A673 (cell line): ENCODE measurements at regions not wholly inside any gene's neighbourhood (a gene's known extent, or its start where the extent isn't known, plus 50 kb on each side); places are given as distances from the start of the nearest gene placed in this dataset.

ENCODE experiments used
- BruUV-seq: library from RNA; stranded (reverse); fragments of 400-500 nt; replicated peaks from 2 replicates; lab custom pipeline; 2021; lab: Mats Ljungman, UMichigan
- CTCF ChIA-PET: fragments of 300-600 bp; sonication (Branson Sonifier 250); formaldehyde crosslinking; loops from one replicate; lab custom pipeline; 2022; ENCODE audit warnings: antibody characterized with exemption; lab: Charles Lee
- POLR2A ChIA-PET: fragments of 300-600 bp; sonication (Branson Sonifier 250); formaldehyde crosslinking; loops from one replicate; lab custom pipeline; 2022; ENCODE audit warnings: antibody characterized with exemption; ENCODE audit not compliant: low non-redundant PET; lab: Charles Lee
- DNase-seq: peaks from one replicate; pipeline ENCODE4 v3.0.0-alpha.2; 2015; ENCODE audit warnings: low spot score
- H3K27ac ChIP-seq: fragments of 200-600 bp; sonication (generic); 2 replicates; pipeline ENCODE4 v1.5.1; 2016; ENCODE audit warnings: mixed run types, low read depth, mild to moderate bottlenecking, mixed read lengths, antibody characterized with exemption, low read length; ENCODE audit not compliant: poor library complexity, severe bottlenecking
- H3K27me3 ChIP-seq: fragments of 200-600 bp; sonication (generic); replicated peaks from 2 replicates; pipeline ENCODE4 v1.6.1; 2017; ENCODE audit warnings: mixed run types, low read depth, mild to moderate bottlenecking, mixed read lengths, antibody characterized with exemption, low read length; ENCODE audit not compliant: insufficient read depth, poor library complexity
- H3K36me3 ChIP-seq: fragments of 200-600 bp; sonication (generic); 2 replicates; pipeline ENCODE4 v1.6.1; 2016; ENCODE audit warnings: mixed run types, mild to moderate bottlenecking, mixed read lengths, antibody characterized with exemption, low read length; ENCODE audit not compliant: insufficient read depth, poor library complexity, severe bottlenecking
- H3K4me1 ChIP-seq: fragments of 200-600 bp; sonication (generic); 2 replicates; pipeline ENCODE4 v1.6.1; 2017; ENCODE audit warnings: mixed run types, mild to moderate bottlenecking, mixed read lengths, antibody characterized with exemption, low read length; ENCODE audit not compliant: insufficient read depth, poor library complexity, severe bottlenecking
- H3K4me3 ChIP-seq: fragments of 200-600 bp; sonication (generic); 2 replicates; pipeline ENCODE4 v1.5.1; 2016; ENCODE audit warnings: low read depth, mixed run types, mild to moderate bottlenecking, mixed read lengths, low read length; ENCODE audit not compliant: poor library complexity, severe bottlenecking
- H3K9me3 ChIP-seq: fragments of 200-600 bp; sonication (generic); 2 replicates; pipeline ENCODE4 v1.6.1; 2016; ENCODE audit warnings: mixed run types, low read depth, mild to moderate bottlenecking, mixed read lengths, antibody characterized with exemption, low read length; ENCODE audit not compliant: poor library complexity, severe bottlenecking
- CTCF ChIP-seq: fragments of 300-800, 200-600 bp; sonication (generic); conservative IDR thresholded peaks from 2 replicates; pipeline ENCODE4 v1.5.1; 2017; ENCODE audit warnings: low read depth, mild to moderate bottlenecking, antibody characterized with exemption, low read length, moderate library complexity, mixed read lengths
- EZH2 ChIP-seq: fragments of 200-600 bp; sonication (generic); IDR thresholded peaks from 2 replicates; pipeline ENCODE4 v1.6.1; 2017; ENCODE audit warnings: borderline replicate concordance, low read depth, mild to moderate bottlenecking, mixed read lengths, antibody characterized with exemption, low read length; ENCODE audit not compliant: poor library complexity, severe bottlenecking
- intact Hi-C: fragments of 100-400 bp; cut with micrococcal nuclease; formaldehyde crosslinking; loops from one replicate; pipeline ENCODE4 v1.10.0; 2022; ENCODE audit not compliant: unreplicated experiment

GRCh38 chr3:104835376-104835775 lies 531.3 kb upstream of the ALCAM start:
- ChIA-PET POLR2A (no interaction called here), CTCF (no interaction called here)
- H3K27ac ChIP-seq, result no peak overlapping the region
- no peaks in the 10 kb centered on the region for H3K4me1 ChIP-seq
- TF ChIP-seq CTCF, result no peak
- TF ChIP-seq EZH2, result no peak
- BruUV-seq, result no TSS peak
- no peaks in the 10 kb centered on the region for H3K9me3 ChIP-seq
- DNase-seq, result no peak
- H3K27me3 ChIP-seq, result no peaks in the 10 kb centered on the region
- intact Hi-C loops, result no loop called here
- no peak overlapping the region for H3K4me3 ChIP-seq
- H3K36me3 ChIP-seq, result no peaks in the 10 kb centered on the region

- no peaks in the 10 kb centered on the region for H3K4me1 ChIP-seq
- no peaks in the 10 kb centered on the region for H3K9me3 ChIP-seq
- DNase-seq, result no peak
- intact Hi-C loops, result no loop called here
- ChIA-PET POLR2A (interaction anchor here (0.6 kb wide), 1 partner anchor 752 kb away, joined by 3 read pairs; no protein-coding TSS in a partner anchor), CTCF (no interaction called here)
- H3K36me3 ChIP-seq, result no peaks in the 10 kb centered on the region
- no peaks in the 10 kb centered on the region for H3K27me3 ChIP-seq
- TF ChIP-seq EZH2 (no peak), CTCF (no peak)
- no TSS peak for BruUV-seq
- no peak overlapping the region for H3K27ac ChIP-seq
- H3K4me3 ChIP-seq, result no peak overlapping the region
Measured at GRCh38 chr3:104846270-104846669, 520.4 kb upstream of the ALCAM start.

GRCh38 chr3:104849070-104849469 lies 517.6 kb upstream of the ALCAM start:
- CTCF ChIA-PET, result no interaction called here
- H3K27ac ChIP-seq, result no peak overlapping the region
- DNase-seq, result no peak
- POLR2A ChIA-PET, result no interaction called here
- intact Hi-C loops, result no loop called here
- no TSS peak for BruUV-seq
- no peaks in the 10 kb centered on the region for H3K36me3 ChIP-seq
- no peak for TF ChIP-seq CTCF
- no peak for TF ChIP-seq EZH2
- no peaks in the 10 kb centered on the region for H3K4me1 ChIP-seq
- no peaks in the 10 kb centered on the region for H3K27me3 ChIP-seq
- H3K9me3 ChIP-seq, result no peaks in the 10 kb centered on the region
- H3K4me3 ChIP-seq, result no peak overlapping the region
